Heart left ventricle (tissue), 16 donors: ENCODE measurements at regions not wholly inside any gene's neighbourhood (a gene's known extent, or its start where the extent isn't known, plus 50 kb on each side); places are given as distances from the start of the nearest gene placed in this dataset.

Experiments
- ATAC-seq, 4 donors: fragments of 200-7000 bp; cut with Tn5 transposase; one replicate each; pipeline ENCODE4 v1.9.1; 2020 to 2022; ENCODE audit warnings: moderate library complexity in 4 of 4, mild to moderate bottlenecking in 3 of 4, moderate number of reproducible peaks in 1 of 4
- DNase-seq, 5 donors: peaks; one replicate each; pipeline ENCODE4 v3.0.0-alpha.2; 2020
- H3K27ac ChIP-seq, 12 donors: fragments of 200-600 bp; sonication (generic) in 4 of 12; one replicate each; pipeline versions ENCODE4 v1.5.0 to v1.8.0; 2016 to 2022; ENCODE audit warnings: mild to moderate bottlenecking in 2 of 12
- H3K27me3 ChIP-seq, 9 donors: fragments of 200-600 bp; sonication (generic) in 2 of 9; one replicate each; pipeline versions ENCODE4 v1.5.1 to v1.8.0; 2016 to 2022; ENCODE audit warnings: mild to moderate bottlenecking in 3 of 9
- H3K36me3 ChIP-seq, 9 donors: fragments of 200-600 bp; sonication (generic) in 2 of 9; one replicate each; pipeline versions ENCODE4 v1.5.0 to v1.8.0; 2018 to 2022; ENCODE audit warnings: mild to moderate bottlenecking in 2 of 9
- H3K4me1 ChIP-seq, 12 donors: fragments of 200-600 bp; sonication (generic) in 4 of 12; one replicate each; pipeline versions ENCODE4 v1.5.0 to v1.8.0; 2016 to 2022; ENCODE audit warnings: mild to moderate bottlenecking in 3 of 12
- H3K4me3 ChIP-seq, 12 donors: fragments of 200-600 bp; sonication (generic) in 4 of 12; one replicate each; pipeline versions ENCODE4 v1.5.0 to v1.8.0; 2017 to 2022; ENCODE audit warnings: mild to moderate bottlenecking in 9 of 12, moderate library complexity in 4 of 12
- H3K9me3 ChIP-seq, 12 donors: fragments of 200-600 bp; sonication (generic) in 4 of 12; one replicate each; pipeline versions ENCODE4 v1.5.0 to v1.8.0; 2016 to 2022; ENCODE audit warnings: mild to moderate bottlenecking in 1 of 12
- POLR2A ChIP-seq, 2 donors: fragments of 450-650 bp; IDR thresholded peaks; one replicate each; pipeline ENCODE4 v1.6.1; 2017; ENCODE audit warnings: antibody characterized with exemption in 2 of 2, mild to moderate bottlenecking in 2 of 2, moderate library complexity in 2 of 2
- WGBS, 4 donors: extraction: QIAGEN DNeasy Blood & Tissue Kit in 2 of 4; methylation state at CpG; one replicate each; pipeline versions ENCODE4 v1.1.5 to v1.1.7; 2013 to 2018; 5-methylcytosine and 5-hydroxymethylcytosine counted together
- intact Hi-C, 10 donors: fragments of 100-400 bp; cut with DNase I; formaldehyde crosslinking; loops; one replicate each; pipeline versions ENCODE4 v1.11.1 to v1.14.2; 2022
- TF ChIP-seq, protein P1 (sequence below), 12 donors: fragments of 200-600 bp; sonication (generic) in 4 of 12; IDR thresholded peaks; one replicate each; pipeline versions ENCODE4 v1.5.0 to v1.8.0; 2018 to 2022; ENCODE audit warnings: antibody characterized with exemption in 12 of 12, mild to moderate bottlenecking in 5 of 12
- donor health status: ischemic (EF 13 %, LVEDD 7.1; RV severe dilation, severe dysfunction).
- donor health status: healthy with polysubstance abuse.
- donor health status: DM: no; HTN: yes; CAD: no.
- donor health status: DM: no; HTN: no; CAD: no.
- donor health status: ischemic (EF 25% LVEDD 6.9; RV normal size, moderate dysfunction).
- donor health status: ischemic (EF 25% LVEDD 5.7; RV mildly dilated, moderate dysfunction).
- donor health status: healthy.
- donor health status: DM: yes; HTN: yes; CAD: no.
- donor health status: ischemic (EF 35%, LVEDD 5.7; RV mildly dilated, moderate dysfunction).
- donor health status: nonischemic (EF 11% LVEDD 7.7; RV severe dilation, severe dysfunction).
- donor health status: DM: yes; HTN: yes; CAD: no.
- donor health status: PGD.
- donor health status: ischemic (EF 29% LVEDD 5.4; RV normal size, mild dysfunction).
- donor health status: nonischemic (EF 23%, LVEDD 6.1; RV moderate dilation, normal function).

DNA sequence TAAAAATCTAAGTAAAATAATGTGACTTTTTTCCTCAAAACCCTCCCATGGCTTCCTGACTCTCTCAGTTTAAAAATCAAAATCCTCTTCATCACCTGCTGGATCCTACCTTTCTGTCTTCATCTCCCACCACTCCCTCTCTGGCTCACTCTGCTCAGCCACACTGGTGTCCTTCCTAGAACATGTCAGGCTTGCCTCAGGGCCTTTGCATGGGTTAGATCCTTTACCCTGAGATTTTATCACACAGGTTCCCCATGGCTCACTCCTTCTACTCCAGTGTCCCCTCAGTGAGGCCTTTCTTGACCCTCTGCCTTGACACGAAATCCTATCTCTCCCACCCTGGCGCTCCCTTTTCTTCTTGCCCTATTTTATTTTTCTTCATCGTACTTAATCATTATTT lies 141.8 kb downstream of the RPL22L1 start:
- Histone ChIP-seq H3K9me3 (no peaks in the 10 kb centered on the region), H3K4me1 (peaks cover 0 to 18% (median 0%) of the 10 kb centered on the region in 12 donors), H3K4me3 (no peak overlapping the region), H3K27ac (peak overlapping the region in 1 of 12 donors; percentile 66), H3K27me3 (no peaks in the 10 kb centered on the region), H3K36me3 (no peaks in the 10 kb centered on the region)
- 91 to 94% (median 93%) methylated on average over 3 of the region's 3 CpGs for WGBS, 4 donors
- DNase-seq = no peak
- intact Hi-C loops = no loop called here
- no peak for ATAC-seq
- no peak for TF ChIP-seq POLR2A (IDR thresholded peaks at IDR 0.05)
- TF ChIP-seq, protein P1, sequence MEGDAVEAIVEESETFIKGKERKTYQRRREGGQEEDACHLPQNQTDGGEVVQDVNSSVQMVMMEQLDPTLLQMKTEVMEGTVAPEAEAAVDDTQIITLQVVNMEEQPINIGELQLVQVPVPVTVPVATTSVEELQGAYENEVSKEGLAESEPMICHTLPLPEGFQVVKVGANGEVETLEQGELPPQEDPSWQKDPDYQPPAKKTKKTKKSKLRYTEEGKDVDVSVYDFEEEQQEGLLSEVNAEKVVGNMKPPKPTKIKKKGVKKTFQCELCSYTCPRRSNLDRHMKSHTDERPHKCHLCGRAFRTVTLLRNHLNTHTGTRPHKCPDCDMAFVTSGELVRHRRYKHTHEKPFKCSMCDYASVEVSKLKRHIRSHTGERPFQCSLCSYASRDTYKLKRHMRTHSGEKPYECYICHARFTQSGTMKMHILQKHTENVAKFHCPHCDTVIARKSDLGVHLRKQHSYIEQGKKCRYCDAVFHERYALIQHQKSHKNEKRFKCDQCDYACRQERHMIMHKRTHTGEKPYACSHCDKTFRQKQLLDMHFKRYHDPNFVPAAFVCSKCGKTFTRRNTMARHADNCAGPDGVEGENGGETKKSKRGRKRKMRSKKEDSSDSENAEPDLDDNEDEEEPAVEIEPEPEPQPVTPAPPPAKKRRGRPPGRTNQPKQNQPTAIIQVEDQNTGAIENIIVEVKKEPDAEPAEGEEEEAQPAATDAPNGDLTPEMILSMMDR (IDR thresholded peaks at IDR 0.05) = no peak

DNA sequence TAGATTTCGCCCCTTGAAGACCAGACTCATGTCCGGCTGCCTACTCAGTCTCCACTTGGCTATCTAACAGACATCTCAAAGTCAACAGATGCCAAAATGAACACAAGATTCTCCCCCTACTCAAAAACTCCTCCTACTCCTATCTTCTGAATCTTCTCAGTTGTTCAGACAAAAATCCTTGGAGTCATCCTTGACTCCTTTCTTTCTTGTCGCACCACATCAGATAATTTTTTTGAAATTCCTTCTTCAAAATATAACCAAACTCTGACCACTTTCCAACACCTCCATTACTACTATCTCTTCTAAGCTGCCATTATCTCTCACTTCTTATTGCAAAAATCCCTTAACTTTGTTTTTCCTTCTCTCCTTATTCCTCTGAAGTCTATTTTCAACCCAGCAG lies 141.9 kb upstream of the SLC7A14 start:
- WGBS, 4 donors = 92 to 93% (median 93%) methylated on average over 3 of the region's 3 CpGs
- TF ChIP-seq, protein P1 (IDR thresholded peaks at IDR 0.05) = no peak
- TF ChIP-seq POLR2A (IDR thresholded peaks at IDR 0.05) = no peak

DNA sequence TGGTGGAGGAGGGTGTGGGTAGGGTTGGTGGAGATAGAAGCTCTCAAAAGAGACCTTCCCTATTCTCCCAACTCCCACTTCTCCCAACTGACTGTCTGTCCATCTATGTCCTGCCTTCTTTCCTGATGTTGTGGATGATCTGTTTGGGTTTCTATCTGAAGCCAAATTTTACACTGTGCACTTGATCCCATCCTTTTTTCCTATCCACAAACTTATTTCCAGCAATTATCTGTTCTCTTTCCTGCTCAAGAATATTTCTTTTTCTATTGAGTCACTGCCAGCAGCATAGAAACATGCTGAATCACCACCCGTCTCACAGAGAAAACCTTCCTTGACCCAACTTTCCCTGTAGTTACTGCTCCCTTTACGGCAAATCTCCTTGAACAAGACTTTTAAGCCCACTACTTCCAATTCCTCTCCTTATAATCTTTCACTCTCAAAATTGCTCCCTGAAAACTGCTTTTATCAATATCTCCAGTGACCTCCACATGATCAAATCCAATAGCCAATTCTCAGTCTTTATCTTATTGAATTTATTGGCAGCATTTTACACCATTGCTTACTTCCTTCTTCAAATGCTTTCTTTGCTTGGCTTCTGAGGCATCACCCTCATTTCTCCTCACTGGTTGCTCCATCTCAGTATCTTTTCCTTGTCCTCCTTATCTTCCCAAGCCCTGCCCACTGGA lies 141.2 kb upstream of the SLC7A14 start:
- no peak for DNase-seq
- no peaks in the 10 kb centered on the region for H3K36me3 ChIP-seq
- no peak for TF ChIP-seq POLR2A (IDR thresholded peaks at IDR 0.05)
- TF ChIP-seq, protein P1 (IDR thresholded peaks at IDR 0.05) = no peak
- intact Hi-C loops = no loop called here
- peak overlapping the region in 4 of 12 donors; percentile 14 to 66 (median 30) for H3K27ac ChIP-seq
- H3K4me3 ChIP-seq = no peak overlapping the region
- H3K4me1 ChIP-seq = peaks cover 0 to 18% (median 0%) of the 10 kb centered on the region in 12 donors
- no peaks in the 10 kb centered on the region for H3K27me3 ChIP-seq
- H3K9me3 ChIP-seq = no peaks in the 10 kb centered on the region
- 60 to 66% (median 62%) methylated on average over 2 of the region's 2 CpGs for WGBS, 4 donors
- peak in 2 of 4 donors; percentile 22 to 65 for ATAC-seq

More for the DNA sequence above, 141.9 kb upstream of the SLC7A14 start:
- Histone ChIP-seq H3K36me3 (no peaks in the 10 kb centered on the region), H3K27me3 (no peaks in the 10 kb centered on the region), H3K27ac (peak overlapping the region in 2 of 12 donors; percentile 14 to 66), H3K9me3 (no peaks in the 10 kb centered on the region), H3K4me1 (peaks cover 0 to 18% (median 0%) of the 10 kb centered on the region in 12 donors), H3K4me3 (no peak overlapping the region)
- DNase-seq (no peak), ATAC-seq (no peak)
- intact Hi-C loops = no loop called here

DNA sequence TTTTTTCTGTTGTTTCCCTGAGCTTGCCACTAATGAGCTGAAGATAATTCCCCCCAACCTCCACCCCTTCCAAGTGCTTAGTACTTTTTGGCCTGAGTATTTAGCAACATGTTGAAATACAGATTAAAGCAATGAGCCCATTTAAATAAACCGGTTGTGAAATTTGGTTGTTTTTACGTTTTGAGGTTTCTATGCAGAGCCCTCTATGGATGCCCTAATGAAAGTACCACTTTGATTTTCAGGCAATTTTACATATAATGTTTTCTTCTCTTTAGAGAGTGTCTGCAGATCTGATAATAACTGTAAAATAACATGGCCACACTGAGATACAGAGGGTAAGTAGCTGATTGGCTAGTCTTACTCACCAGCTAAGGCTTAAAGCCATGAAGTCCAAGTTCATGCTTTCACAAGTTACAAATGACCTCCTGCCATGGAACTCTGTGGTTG lies 139.4 kb upstream of the SLC7A14 start:
- Histone ChIP-seq H3K4me3 (no peak overlapping the region), H3K9me3 (no peaks in the 10 kb centered on the region), H3K27ac (peak overlapping the region in 1 of 12 donors; percentile 54), H3K27me3 (no peaks in the 10 kb centered on the region), H3K36me3 (no peaks in the 10 kb centered on the region), H3K4me1 (peaks cover 0 to 18% (median 0%) of the 10 kb centered on the region in 12 donors)
- intact Hi-C loops = no loop called here
- WGBS, 4 donors = 57 to 68% (median 62%) methylated on average over 2 of the region's 2 CpGs
- ATAC-seq (peak in 2 of 4 donors; percentile 50 to 53), DNase-seq (no peak)
- no peak for TF ChIP-seq POLR2A (IDR thresholded peaks at IDR 0.05)
- TF ChIP-seq, protein P1 (IDR thresholded peaks at IDR 0.05) = no peak
